Iris pigment epithelial cell (primary cell): ENCODE measurements at regions not wholly inside any gene's neighbourhood (a gene's known extent, or its start where the extent isn't known, plus 50 kb on each side); places are given as distances from the start of the nearest gene placed in this dataset.
A peak's percentile ranks its signal among the peaks of the same experiment; 100 is the strongest.
"Not testable (repeated sequence)": the region's sequence is repeated elsewhere in the genome, so short reads cannot be mapped to it uniquely, and the experiment has no call there.

Source experiments
- DNase-seq: peaks from one replicate; pipeline ENCODE4 v3.0.0-alpha.2; 2011; ENCODE audit warnings: low read depth

DNA sequence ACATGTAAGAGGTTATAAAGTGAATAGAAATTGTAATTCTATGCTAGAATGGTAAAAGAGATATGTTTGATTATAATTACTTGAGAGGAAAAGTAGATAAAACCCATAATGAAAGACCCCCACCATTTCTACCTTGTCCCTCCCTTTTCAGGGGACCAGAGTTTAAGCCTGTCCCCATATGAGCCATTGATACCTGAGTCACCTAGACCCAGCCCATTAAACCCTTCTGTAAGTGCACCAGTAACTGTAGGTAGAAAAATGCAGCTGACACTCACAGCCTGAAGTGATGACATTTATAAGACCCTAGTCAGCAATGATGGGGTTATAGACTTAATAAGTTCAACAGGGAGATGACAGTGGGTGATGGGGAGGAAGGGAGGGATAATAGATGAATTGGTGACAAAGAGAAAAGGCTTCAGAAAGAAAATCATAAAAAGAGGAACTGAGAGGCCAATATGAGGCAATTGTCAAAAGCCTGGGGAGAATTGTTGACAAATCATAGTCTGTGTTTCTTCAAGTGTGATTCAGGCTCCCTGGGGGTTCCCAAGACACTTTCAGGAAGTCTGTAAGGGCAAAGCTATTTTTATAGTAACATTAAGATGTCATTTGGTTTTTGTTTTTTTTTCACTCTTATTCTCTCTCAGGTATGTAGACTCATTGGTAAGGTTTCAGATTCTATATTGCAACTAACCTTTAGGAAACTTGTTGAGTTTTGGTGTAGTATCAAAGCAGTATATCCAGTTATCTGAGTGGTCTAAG is 544.2 kb downstream of the SATB2 start:
- DNase-seq: no peak

DNA sequence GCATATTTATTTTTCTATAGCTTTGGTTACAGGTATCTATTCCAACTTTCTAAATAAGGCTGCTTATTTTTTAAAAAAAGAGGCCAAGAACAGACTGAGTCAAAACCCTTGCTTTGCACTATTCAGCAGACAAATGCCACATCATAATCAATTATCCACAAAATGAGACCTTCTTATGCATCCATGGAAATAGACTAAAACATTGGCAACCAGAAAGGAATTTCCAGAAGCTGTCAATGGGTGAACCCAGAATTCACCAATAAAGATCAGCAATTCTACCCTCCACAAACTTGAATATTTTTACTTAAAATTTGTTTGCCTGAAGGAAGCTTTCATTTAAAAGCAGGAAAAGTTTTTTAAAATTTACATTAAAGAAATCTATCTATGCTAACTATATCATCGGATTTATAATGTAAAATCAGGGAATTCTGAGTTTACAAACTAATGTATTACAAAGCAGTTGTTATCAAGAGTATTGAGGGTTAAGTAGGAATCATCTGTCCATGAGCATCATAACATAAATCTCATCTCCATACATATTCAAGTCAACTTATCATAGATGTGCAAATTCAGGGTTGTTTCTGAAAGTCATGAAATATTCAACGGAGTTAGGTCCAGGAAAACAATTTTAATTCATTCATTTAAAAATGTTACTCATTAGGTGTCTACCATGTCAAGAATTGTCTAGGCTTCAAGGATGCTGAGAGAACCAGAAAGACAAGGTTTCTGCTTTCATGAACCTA is 548.0 kb downstream of the SATB2 start:
- DNase-seq: no peak

- no peak for DNase-seq
Observed at GRCh38 chr2:198905881-198906612, 551.7 kb downstream of the SATB2 start.

GRCh38 chr2:198901894-198902293 is 555.8 kb downstream of the SATB2 start:
- no peak for DNase-seq

DNA sequence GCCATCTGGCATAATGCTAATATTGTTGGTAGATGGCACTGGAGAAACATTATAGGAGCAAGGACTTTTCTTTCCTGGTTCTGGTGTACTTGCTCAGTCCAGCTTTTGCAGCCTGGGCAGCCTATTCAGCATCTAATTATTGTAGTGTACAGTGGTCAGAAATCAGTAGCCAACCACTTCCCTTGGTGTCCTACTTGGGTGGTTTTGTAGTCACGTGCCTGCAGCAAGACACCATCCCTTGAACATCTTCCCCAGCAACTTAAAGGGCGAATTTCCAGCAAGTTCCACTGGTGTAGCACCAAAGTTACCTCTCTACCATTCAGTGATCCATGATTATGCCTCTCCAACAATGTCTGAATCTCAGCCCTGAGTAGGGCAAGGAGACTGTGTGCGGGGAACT is 557.6 kb downstream of the SATB2 start:
- no peak for DNase-seq

DNA sequence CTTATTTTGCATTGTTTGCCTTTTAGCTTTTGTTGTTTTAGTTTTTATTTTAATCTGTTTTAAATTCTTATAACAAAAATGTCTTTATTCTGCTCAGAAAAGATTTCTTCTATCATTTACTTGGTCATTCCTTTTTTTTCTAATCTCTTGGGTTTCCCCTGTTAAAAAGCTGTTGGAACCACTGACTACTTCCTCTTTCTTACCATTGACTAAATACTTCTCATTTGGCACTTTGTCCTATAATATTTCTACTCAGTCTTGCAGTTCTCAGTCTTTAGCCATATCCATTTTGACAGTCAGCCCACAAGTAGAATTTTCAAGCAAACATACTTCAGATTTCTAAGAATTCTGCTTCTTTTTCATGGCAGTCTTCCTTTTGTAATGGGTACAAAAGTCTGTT is 567.2 kb downstream of the SATB2 start:
- DNase-seq: no peak

- peak; percentile 1 for DNase-seq
Observed at GRCh38 chr2:198883604-198884003, 574.1 kb downstream of the SATB2 start.

GRCh38 chr2:198880986-198881385 is 576.8 kb downstream of the SATB2 start:
- no peak for DNase-seq

GRCh38 chr2:198880421-198880820 is 577.3 kb downstream of the SATB2 start:
- DNase-seq: no peak

- DNase-seq: no peak
Observed at GRCh38 chr2:198874472-198874858, 583.3 kb downstream of the SATB2 start.

- DNase-seq: peak; percentile 44
Observed at GRCh38 chr2:198873503-198874471, 584.0 kb downstream of the SATB2 start.

- no peak for DNase-seq
Observed at GRCh38 chr2:198863655-198864054, 594.1 kb downstream of the SATB2 start.

- no peak for DNase-seq
Observed at GRCh38 chr2:198861080-198861479, 596.7 kb downstream of the SATB2 start.

DNA sequence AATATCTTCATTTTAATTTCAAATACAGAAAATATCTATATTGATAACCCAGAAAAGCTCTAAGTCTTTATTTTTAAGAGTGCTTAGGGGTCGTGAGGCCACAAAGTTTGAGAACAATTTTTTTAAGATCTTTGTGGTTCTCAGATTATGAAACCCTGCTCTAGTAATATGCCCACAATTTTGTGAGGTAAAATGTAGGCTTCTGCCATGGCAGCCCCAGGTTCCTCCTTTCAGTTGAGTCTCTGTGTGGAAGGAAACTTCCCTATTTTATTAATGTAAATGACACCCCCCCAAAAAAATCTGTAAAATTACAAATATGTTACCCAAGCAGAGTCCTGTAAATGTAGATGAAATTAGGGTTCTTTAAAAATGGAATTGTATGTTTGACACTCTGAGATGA is 600.5 kb downstream of the SATB2 start:
- DNase-seq: no peak

DNA sequence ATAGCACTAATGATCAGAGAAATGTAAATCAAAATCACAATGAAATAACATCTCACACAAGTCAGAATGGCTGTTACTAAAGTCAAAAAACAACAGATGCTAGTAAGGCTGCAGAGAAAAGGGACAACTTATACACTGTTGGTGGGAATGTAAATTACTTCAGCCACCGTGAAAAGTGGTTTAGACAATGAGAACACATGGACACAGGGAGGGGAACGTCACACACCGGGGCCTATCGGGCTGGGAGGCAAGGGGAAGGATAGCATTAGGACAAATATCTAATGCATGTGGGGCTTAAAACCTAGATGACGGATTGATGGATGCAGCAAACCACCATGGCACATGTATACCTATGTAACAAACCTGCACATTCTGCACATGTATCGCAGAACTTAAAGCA is 602.0 kb downstream of the SATB2 start:
- DNase-seq: not testable (repeated sequence)

DNA sequence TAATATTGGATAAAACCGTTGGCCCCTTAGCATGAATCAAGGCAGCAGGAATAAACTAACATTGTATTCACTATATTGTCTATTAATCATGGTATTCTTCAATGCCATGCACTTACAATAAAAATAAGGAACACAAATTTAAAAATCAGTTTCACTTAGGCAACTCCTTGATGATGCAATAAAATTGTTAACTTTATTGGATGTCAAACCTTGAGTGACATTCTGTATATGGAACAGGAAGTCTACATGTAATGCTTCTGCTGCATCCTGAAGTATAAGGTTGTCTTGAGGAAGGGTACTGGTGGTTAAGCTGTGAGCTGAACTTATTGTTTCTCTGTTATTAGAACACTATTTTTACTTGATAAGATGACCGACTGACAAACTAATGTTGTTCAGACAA is 605.5 kb downstream of the SATB2 start:
- no peak for DNase-seq

DNA sequence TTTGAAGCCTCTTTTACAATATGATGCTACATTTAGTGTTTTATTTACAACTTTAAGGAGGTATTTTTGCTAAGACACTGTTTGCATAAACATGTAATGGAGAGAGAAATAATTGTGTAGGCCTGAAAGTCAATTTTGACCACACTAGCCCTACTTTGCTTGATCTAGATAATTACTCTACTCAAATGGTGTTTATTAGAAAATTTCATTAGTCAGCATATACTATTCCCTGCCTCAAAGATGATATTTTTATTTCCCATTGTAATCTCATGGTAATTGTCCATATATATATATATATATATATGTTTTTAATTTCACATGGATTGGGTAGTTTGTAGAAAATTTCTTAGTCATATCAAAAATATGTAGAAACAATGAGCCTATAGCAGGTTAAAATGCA is 632.2 kb downstream of the SATB2 start:
- DNase-seq: no peak

DNA sequence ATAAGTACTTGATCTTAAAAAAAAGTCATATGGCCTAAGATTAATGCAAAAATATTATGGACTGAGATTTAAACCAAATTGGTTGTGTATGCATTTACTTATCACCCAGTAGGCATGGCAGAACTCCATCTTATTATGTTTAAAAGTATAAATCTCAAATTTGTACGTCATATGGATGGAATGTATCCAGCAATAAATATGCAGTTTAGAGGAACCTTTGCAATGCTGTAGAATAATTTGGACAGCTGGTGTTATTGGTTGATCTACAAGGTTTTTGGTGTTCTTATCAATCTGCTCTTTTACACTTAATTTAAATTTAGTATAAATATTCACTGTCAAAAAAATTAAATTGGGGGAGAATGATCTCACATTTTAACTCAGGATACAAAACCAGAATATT is 640.2 kb downstream of the SATB2 start:
- no peak for DNase-seq

DNA sequence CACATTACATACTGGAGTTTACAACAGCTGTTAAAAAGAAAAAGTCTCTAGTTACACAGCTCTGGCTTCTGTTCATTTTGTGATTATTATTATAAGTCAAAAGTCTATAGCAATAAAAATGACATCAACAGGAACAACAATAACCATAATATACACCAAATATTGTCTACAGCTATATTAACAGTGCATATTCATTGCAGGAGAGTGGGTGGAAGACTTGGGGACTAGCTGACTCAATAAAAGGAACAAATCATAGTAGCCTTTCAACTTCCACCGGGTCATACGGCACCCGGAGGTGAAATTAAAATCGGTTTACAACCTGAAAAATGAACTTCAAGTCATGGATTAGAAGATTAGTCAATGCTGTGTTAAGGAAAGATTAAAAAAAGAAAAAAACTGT is 642.1 kb downstream of the SATB2 start:
- DNase-seq: no peak

DNA sequence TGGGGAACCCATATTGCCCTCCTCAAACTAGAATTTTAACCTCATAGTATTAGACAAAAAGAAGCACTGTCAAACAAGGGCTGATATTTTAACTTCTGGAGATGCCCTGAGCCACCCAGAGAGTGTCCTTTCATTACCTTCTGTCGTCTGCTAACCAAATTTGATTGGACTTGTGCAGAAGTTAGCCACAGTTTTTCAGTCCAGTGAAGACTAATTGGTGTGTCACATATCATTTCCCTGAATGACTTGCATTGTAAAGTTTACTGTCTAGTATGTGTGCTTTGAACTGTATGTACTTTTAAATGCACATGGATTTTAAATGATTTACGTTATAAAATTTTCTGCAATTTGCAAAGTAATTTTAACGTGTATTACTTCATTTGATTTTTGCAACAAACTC is 646.5 kb downstream of the SATB2 start:
- no peak for DNase-seq

GRCh38 chr2:198809976-198810375 is 647.8 kb downstream of the SATB2 start:
- DNase-seq: no peak

DNA sequence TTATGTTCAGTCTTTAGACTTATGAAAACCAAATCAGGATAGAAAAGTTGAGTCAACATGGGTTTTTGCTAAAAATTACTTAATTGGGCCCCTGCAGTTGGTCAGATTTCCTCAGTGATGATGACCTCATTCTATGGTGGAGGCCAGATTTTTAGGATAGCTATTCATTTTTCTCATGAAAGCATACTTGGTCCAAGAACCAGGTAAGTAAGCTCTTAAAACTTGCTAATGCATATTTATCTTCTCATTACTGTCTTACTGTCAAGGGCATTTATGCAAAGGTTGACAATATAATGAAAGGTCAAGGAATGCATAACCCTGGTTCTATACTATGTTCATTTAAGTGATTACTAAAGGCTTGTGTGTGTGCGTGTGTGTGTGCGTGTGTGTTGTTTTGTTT is 650.6 kb downstream of the SATB2 start:
- no peak for DNase-seq
